Activated CD4-positive, alpha-beta T cell treated with anti-CD3 and anti-CD28 coated beads for 36 hours (primary cell): ENCODE measurements at regions not wholly inside any gene's neighbourhood (a gene's known extent, or its start where the extent isn't known, plus 50 kb on each side); places are given as distances from the start of the nearest gene placed in this dataset.
"Not testable (repeated sequence)": the region's sequence is repeated elsewhere in the genome, so short reads cannot be mapped to it uniquely, and the experiment has no call there.

ENCODE experiments used
- ATAC-seq: fragments of 200-7000 bp; cut with Tn5 transposase; one replicate; pipeline ENCODE4 v1.10.0; 2021; ENCODE audit warnings: mild to moderate bottlenecking, moderate library complexity
- CTCF ChIA-PET: fragments of 350-600 bp; sonication (Branson Sonifier 250); formaldehyde crosslinking; loops from one replicate; lab custom pipeline; 2021; ENCODE audit warnings: antibody characterized with exemption; lab: Charles Lee
- POLR2A ChIA-PET: fragments of 350-600 bp; sonication (Branson Sonifier 250); formaldehyde crosslinking; loops from one replicate; lab custom pipeline; 2021; ENCODE audit warnings: antibody characterized with exemption, inconsistent platforms; lab: Charles Lee
- DNase-seq: peaks from one replicate; pipeline ENCODE4 v3.0.0-alpha.2; 2020
- H3K27ac Mint-ChIP-seq: one replicate; pipeline ENCODE4 v1.8.0; 2021; ENCODE audit warnings: mixed read lengths
- H3K27me3 Mint-ChIP-seq: one replicate; pipeline ENCODE4 v1.8.0; 2021; ENCODE audit warnings: mixed read lengths
- H3K36me3 Mint-ChIP-seq: one replicate; pipeline ENCODE4 v1.8.0; 2021; ENCODE audit warnings: low read depth, mixed read lengths
- H3K4me1 Mint-ChIP-seq: one replicate; pipeline ENCODE4 v1.8.0; 2021; ENCODE audit warnings: mixed read lengths
- H3K4me3 Mint-ChIP-seq: one replicate; pipeline ENCODE4 v1.8.0; 2021; ENCODE audit warnings: mild to moderate bottlenecking, moderate library complexity, mixed read lengths
- H3K9me3 Mint-ChIP-seq: one replicate; pipeline ENCODE4 v1.8.0; 2021; ENCODE audit warnings: low read depth, mixed read lengths
- intact Hi-C, 2 experiments: fragments of 100-400 bp; cut with DNase I in 1 of 2; cut with micrococcal nuclease in 1 of 2; formaldehyde crosslinking; loops; one replicate each; pipeline versions ENCODE4 v1.14.2 to v1.15.1; 2022 to 2024; cut with DNase I, micrococcal nuclease

GRCh38 chr3:89859757-89860156 lies 752.3 kb downstream of the EPHA3 start:
- ATAC-seq = no peak

GRCh38 chr3:89867286-89867685 lies 759.9 kb downstream of the EPHA3 start:
- intact Hi-C loops = no loop called here
- ChIA-PET POLR2A (no interaction called here), CTCF (no interaction called here)
- no peaks in the 10 kb centered on the region for H3K4me1 Mint-ChIP-seq
- no peaks in the 10 kb centered on the region for H3K27me3 Mint-ChIP-seq
- ATAC-seq = no peak
- DNase-seq = no peak
- H3K27ac Mint-ChIP-seq = no peak overlapping the region
- H3K36me3 Mint-ChIP-seq = no peaks in the 10 kb centered on the region
- no peak overlapping the region for H3K4me3 Mint-ChIP-seq
- H3K9me3 Mint-ChIP-seq = peaks cover 6% of the 10 kb centered on the region

More at GRCh38 chr3:89859757-89860156, 752.3 kb downstream of the EPHA3 start:
- CTCF ChIA-PET = no interaction called here
- POLR2A ChIA-PET = no interaction called here
- no peak for DNase-seq
- Mint-ChIP-seq H3K36me3 (no peaks in the 10 kb centered on the region), H3K27ac (no peak overlapping the region), H3K4me3 (no peak overlapping the region), H3K9me3 (peaks cover 5% of the 10 kb centered on the region), H3K27me3 (no peaks in the 10 kb centered on the region), H3K4me1 (no peaks in the 10 kb centered on the region)
- intact Hi-C loops = no loop called here

- Mint-ChIP-seq H3K4me1 (no peaks in the 10 kb centered on the region), H3K36me3 (no peaks in the 10 kb centered on the region), H3K9me3 (peaks cover 15% of the 10 kb centered on the region), H3K4me3 (no peak overlapping the region), H3K27me3 (no peaks in the 10 kb centered on the region), H3K27ac (no peak overlapping the region)
- ATAC-seq = no peak
- ChIA-PET POLR2A (no interaction called here), CTCF (no interaction called here)
- DNase-seq = no peak
- intact Hi-C loops = no loop called here
Measured at GRCh38 chr3:89876116-89876515, 768.7 kb downstream of the EPHA3 start.

GRCh38 chr3:89877230-89877629 lies 769.8 kb downstream of the EPHA3 start:
- Mint-ChIP-seq H3K4me1 (no peaks in the 10 kb centered on the region), H3K27me3 (no peaks in the 10 kb centered on the region), H3K4me3 (no peak overlapping the region), H3K9me3 (peaks cover 15% of the 10 kb centered on the region), H3K36me3 (no peaks in the 10 kb centered on the region), H3K27ac (no peak overlapping the region)
- intact Hi-C loops = no loop called here
- POLR2A ChIA-PET = no interaction called here
- ATAC-seq (no peak), DNase-seq (no peak)
- CTCF ChIA-PET = no interaction called here

- Mint-ChIP-seq H3K4me3 (no peak overlapping the region), H3K9me3 (peaks cover 5% of the 10 kb centered on the region), H3K27me3 (no peaks in the 10 kb centered on the region), H3K4me1 (no peaks in the 10 kb centered on the region), H3K36me3 (no peaks in the 10 kb centered on the region), H3K27ac (no peak overlapping the region)
- DNase-seq (no peak), ATAC-seq (no peak)
- ChIA-PET POLR2A (no interaction called here), CTCF (no interaction called here)
- intact Hi-C loops = no loop called here
Measured at GRCh38 chr3:89889386-89889785, 782.0 kb downstream of the EPHA3 start.

GRCh38 chr3:89908711-89909213 lies 801.3 kb downstream of the EPHA3 start:
- Mint-ChIP-seq H3K4me3 (no peak overlapping the region), H3K9me3 (peaks cover 13% of the 10 kb centered on the region)
- CTCF ChIA-PET = interaction anchor here (0.6 kb wide), 1 partner anchor 9 kb away, joined by 3 read pairs; no protein-coding TSS in a partner anchor

GRCh38 chr3:89912031-89912430 lies 804.6 kb downstream of the EPHA3 start:
- Mint-ChIP-seq H3K4me1 (no peaks in the 10 kb centered on the region), H3K27ac (no peak overlapping the region), H3K9me3 (no peaks in the 10 kb centered on the region), H3K27me3 (no peaks in the 10 kb centered on the region), H3K36me3 (no peaks in the 10 kb centered on the region), H3K4me3 (no peak overlapping the region)
- intact Hi-C loops = no loop called here
- no peak for DNase-seq
- ATAC-seq = no peak
- ChIA-PET POLR2A (no interaction called here), CTCF (no interaction called here)

More at GRCh38 chr3:89908711-89909213, 801.3 kb downstream of the EPHA3 start:
- Mint-ChIP-seq H3K4me1 (no peaks in the 10 kb centered on the region), H3K36me3 (no peaks in the 10 kb centered on the region), H3K27ac (no peak overlapping the region), H3K27me3 (no peaks in the 10 kb centered on the region)
- intact Hi-C loops = no loop called here
- ATAC-seq (no peak), DNase-seq (no peak)
- POLR2A ChIA-PET = no interaction called here

- Mint-ChIP-seq H3K9me3 (no peaks in the 10 kb centered on the region), H3K27ac (no peak overlapping the region), H3K36me3 (no peaks in the 10 kb centered on the region), H3K4me1 (no peaks in the 10 kb centered on the region), H3K4me3 (no peak overlapping the region), H3K27me3 (no peaks in the 10 kb centered on the region)
- ChIA-PET CTCF (no interaction called here), POLR2A (interaction anchor here (0.6 kb wide), 1 partner anchor 44 kb away, joined by 4 read pairs; no protein-coding TSS in a partner anchor)
- intact Hi-C loops = no loop called here
- ATAC-seq (no peak), DNase-seq (no peak)
Measured at GRCh38 chr3:89923921-89924610, 816.6 kb downstream of the EPHA3 start.

- Mint-ChIP-seq H3K4me1 (no peaks in the 10 kb centered on the region), H3K9me3 (no peaks in the 10 kb centered on the region), H3K36me3 (no peaks in the 10 kb centered on the region), H3K27ac (no peak overlapping the region), H3K4me3 (no peak overlapping the region), H3K27me3 (no peaks in the 10 kb centered on the region)
- intact Hi-C loops = no loop called here
- ChIA-PET CTCF (no interaction called here), POLR2A (no interaction called here)
- ATAC-seq (no peak), DNase-seq (no peak)
Measured at GRCh38 chr3:89925976-89926375, 818.6 kb downstream of the EPHA3 start.

- Mint-ChIP-seq H3K4me1 (no peaks in the 10 kb centered on the region), H3K9me3 (no peaks in the 10 kb centered on the region), H3K27ac (no peak overlapping the region), H3K27me3 (no peaks in the 10 kb centered on the region), H3K36me3 (no peaks in the 10 kb centered on the region), H3K4me3 (no peak overlapping the region)
- intact Hi-C loops = no loop called here
- ChIA-PET POLR2A (no interaction called here), CTCF (no interaction called here)
- no peak for ATAC-seq
- DNase-seq = no peak
Measured at GRCh38 chr3:89932882-89933281, 825.5 kb downstream of the EPHA3 start.

GRCh38 chr3:89944461-89944860 lies 837.0 kb downstream of the EPHA3 start:
- CTCF ChIA-PET, H3K9me3 Mint-ChIP-seq, H3K36me3 Mint-ChIP-seq, H3K4me1 Mint-ChIP-seq, intact Hi-C loops, ATAC-seq, DNase-seq, H3K4me3 Mint-ChIP-seq, H3K27me3 Mint-ChIP-seq, POLR2A ChIA-PET, H3K27ac Mint-ChIP-seq: not testable (repeated sequence)

GRCh38 chr3:89946884-89947283 lies 839.5 kb downstream of the EPHA3 start:
- DNase-seq = no peak
- no peak overlapping the region for H3K4me3 Mint-ChIP-seq
- no peaks in the 10 kb centered on the region for H3K27me3 Mint-ChIP-seq
- intact Hi-C loops = no loop called here
- ChIA-PET CTCF (no interaction called here), POLR2A (no interaction called here)
- peaks cover 6% of the 10 kb centered on the region for H3K9me3 Mint-ChIP-seq
- H3K27ac Mint-ChIP-seq = no peak overlapping the region
- H3K4me1 Mint-ChIP-seq = no peaks in the 10 kb centered on the region
- no peak for ATAC-seq
- no peaks in the 10 kb centered on the region for H3K36me3 Mint-ChIP-seq
